ENCODE measurements at regions not wholly inside any gene's neighbourhood (a gene's known extent, or its start where the extent isn't known, plus 50 kb on each side); places are given as distances from the start of the nearest gene placed in this dataset.

DNA sequence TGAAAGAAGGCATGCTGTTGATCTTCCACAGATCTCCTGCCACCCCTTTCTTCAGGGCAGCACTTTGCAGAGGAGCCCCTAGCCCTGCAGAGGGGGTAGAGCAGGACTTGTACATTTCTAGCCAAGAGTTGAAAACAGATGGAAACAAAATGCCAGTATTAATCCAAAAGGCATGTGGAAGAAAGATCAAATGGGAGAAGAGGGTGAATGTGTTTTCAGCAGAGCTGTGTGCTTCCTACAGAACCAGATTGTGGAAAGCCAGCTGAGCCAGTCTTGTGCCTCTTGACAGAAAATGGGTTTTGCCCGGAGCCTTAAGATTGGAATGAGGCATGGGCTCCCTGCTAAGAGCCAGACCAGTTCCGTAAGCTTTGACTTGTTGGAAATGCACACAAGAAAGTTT lies 105.2 kb upstream of the TSPAN2 start:
- Mint-ChIP-seq H3K9me3 (no peaks in the 10 kb centered on the region), H3K27ac (no peak overlapping the region), H3K4me1 (ENCODE audit: low read depth in 2 of 2) (no peaks in the 10 kb centered on the region), H3K27me3 (peaks cover 42 to 52% of the 10 kb centered on the region in 2 donors), H3K36me3 (ENCODE audit: insufficient read depth) (no peaks in the 10 kb centered on the region), H3K4me3 (no peak overlapping the region)
- ATAC-seq (replicated peaks) (no peak), DNase-seq (no peak)

DNA sequence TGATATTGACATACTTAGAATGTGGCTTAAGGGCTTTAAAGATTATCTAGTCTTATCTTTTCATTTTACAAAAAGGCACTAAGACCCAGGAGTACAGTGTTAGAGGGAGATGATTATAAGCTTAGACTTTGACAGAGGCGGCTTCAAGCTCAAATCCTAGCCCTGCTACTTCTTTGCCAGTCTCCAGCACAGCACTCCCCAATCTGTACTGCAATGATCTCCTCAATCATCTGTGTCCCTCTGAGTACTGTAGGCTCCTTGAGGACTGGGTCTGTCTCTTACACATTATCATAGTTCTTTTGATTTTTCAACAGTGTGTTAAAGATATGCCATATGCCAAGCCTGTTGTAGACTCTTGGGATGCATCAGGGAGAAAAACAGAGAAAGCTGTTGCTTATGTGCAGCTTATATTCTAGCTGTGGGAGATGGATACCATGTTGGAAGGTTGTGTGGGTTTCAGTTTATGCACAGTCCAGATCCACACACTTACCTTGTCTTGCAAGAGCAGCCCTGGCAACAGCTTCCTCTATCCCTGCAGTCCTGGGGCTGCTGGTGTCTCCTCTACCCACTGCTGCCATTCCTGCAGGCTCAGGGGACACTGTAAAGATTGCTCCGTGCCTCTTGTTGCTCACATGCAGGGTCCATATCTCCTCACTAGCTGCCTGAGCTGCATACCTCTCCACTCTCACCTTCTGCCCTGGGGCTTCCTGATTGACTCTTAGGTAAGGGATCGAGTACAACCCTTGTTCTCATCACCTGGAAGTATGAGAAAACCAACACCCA lies 103.9 kb upstream of the TSPAN2 start:
- Mint-ChIP-seq H3K9me3 (no peaks in the 10 kb centered on the region), H3K4me1 (ENCODE audit: low read depth in 2 of 2) (no peaks in the 10 kb centered on the region), H3K36me3 (ENCODE audit: insufficient read depth) (no peaks in the 10 kb centered on the region), H3K27me3 (peaks cover 34 to 52% of the 10 kb centered on the region in 2 donors), H3K27ac (no peak overlapping the region), H3K4me3 (no peak overlapping the region)
- no peak for ATAC-seq (replicated peaks)
- no peak for DNase-seq

DNA sequence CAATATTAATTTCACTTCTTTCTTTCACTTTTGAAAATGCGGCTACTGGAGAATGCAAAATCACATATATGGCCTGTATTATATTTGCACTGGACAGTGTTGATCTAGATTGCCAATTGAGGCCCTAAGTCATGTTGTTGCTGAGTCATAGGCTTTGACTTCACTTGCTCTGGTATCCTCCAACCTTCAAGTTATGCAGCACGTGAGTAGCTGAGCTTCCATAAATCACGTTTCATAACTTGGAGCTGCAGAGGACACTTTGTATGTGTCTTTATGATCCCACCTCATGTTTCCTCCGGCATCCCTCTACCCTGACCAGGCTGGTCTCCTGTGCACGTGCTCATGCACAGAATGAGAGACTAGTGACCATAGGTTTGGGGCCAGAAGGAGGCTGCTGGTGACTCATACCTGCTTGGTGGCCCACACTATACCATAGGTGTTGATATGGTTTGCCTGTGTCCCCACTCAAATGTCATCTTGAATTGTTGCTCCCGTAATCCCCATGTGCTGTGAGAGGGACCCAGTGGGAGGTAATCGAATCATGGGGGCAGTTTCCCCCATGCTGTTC lies 103.0 kb upstream of the TSPAN2 start:
- no peak for ATAC-seq (replicated peaks)

DNA sequence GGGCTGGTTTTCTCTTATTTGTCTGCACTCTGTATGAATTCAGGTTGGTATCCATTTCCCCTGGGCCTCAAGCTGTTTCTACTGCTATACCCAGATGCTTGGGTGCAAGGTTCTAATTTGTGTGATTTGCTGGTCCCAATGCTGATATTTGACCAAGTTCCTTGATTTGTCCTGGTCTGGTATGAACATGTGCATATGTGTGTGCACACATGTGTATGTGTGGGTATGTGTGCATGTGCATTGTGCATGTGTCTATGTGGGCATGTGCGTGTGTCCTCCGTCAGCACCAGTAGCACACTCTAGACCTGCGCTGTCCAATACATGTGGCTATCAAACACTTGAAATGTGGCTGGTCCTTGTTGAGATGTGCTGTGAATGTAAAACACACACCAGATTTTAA lies 102.4 kb upstream of the TSPAN2 start:
- Mint-ChIP-seq H3K9me3 (no peaks in the 10 kb centered on the region), H3K36me3 (ENCODE audit: insufficient read depth) (no peaks in the 10 kb centered on the region), H3K27ac (no peak overlapping the region), H3K27me3 (peaks cover 18 to 41% of the 10 kb centered on the region in 2 donors), H3K4me3 (no peak overlapping the region), H3K4me1 (ENCODE audit: low read depth in 2 of 2) (no peaks in the 10 kb centered on the region)
- ATAC-seq (replicated peaks) (no peak), DNase-seq (no peak)

More for the DNA sequence above, 103.0 kb upstream of the TSPAN2 start:
- H3K27me3 Mint-ChIP-seq, result peaks cover 24 to 46% of the 10 kb centered on the region in 2 donors
- no peak overlapping the region for H3K4me3 Mint-ChIP-seq
- no peak overlapping the region for H3K27ac Mint-ChIP-seq
- H3K9me3 Mint-ChIP-seq, result no peaks in the 10 kb centered on the region
- no peaks in the 10 kb centered on the region for H3K36me3 Mint-ChIP-seq (ENCODE audit: insufficient read depth)
- no peak for DNase-seq
- H3K4me1 Mint-ChIP-seq (ENCODE audit: low read depth in 2 of 2), result no peaks in the 10 kb centered on the region

DNA sequence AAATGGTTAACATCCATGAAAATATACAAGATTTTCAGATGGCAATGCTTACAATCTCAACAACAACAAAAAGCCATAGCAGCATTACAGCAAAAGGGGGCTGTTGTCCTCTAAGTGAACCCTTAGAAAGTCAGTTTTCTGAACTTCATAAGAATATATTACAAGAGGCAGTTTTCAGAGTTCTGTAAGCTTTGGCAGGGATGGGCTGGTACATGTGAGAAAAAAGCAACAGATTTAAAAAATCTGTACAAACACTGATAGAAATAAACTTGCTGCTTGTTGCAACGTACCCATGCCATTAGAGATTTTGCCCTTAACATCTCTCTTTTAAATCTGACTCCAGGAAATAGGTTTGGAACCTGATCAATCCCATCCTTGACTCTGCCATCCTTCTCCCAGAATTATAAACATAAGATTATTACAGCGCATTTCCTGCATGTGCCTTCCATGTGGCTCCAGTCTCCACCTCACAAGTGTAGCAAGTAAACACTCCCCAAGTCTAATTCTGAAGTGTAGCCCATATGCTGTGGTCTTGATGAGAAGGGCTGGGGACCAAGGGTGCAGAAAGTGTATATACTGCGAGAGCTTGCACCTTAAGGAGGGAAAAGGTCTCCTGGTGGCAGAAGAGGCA lies 101.4 kb upstream of the TSPAN2 start:
- Mint-ChIP-seq H3K36me3 (ENCODE audit: insufficient read depth) (no peaks in the 10 kb centered on the region), H3K9me3 (no peaks in the 10 kb centered on the region), H3K27ac (no peak overlapping the region), H3K4me3 (no peak overlapping the region), H3K4me1 (ENCODE audit: low read depth in 2 of 2) (no peaks in the 10 kb centered on the region), H3K27me3 (peaks cover 18 to 39% of the 10 kb centered on the region in 2 donors)
- ATAC-seq (replicated peaks), result no peak
- DNase-seq, result no peak

DNA sequence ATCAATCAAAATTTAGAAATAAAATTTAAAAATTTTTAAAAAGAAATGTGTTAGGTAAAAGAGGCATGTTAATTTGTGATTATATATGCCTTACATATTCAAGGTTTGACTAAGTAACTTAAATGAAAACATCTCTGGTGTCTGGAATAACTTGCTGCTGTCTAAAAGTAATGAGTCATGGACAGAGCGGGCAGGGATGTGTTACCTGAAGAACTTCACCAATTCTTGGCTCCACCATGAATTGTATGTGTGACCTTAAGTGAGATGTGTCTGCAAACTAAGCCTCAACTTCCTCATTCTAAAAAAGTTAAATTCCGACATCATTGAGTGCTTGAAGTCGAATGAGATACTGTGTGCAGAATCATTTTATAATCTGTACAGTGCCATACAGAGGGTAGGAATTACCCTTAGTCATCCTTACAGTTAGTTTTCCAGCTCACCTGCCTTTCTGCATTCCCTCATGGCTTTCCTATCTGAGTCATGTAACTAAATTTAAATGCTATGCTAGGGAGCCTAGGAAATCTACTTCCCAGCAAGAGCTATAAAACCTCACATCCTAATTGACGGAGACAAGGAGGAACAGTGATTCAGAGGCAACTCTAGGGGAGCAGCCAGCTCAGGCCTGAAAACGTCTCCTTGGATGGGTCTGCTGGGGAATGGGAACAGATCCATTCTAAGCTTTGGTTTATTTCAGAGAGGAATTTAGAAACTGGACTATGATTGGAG lies 100.7 kb upstream of the TSPAN2 start:
- no peak for DNase-seq
- H3K27me3 Mint-ChIP-seq, result peaks cover 14 to 33% of the 10 kb centered on the region in 2 donors
- no peaks in the 10 kb centered on the region for H3K9me3 Mint-ChIP-seq
- peaks cover 0 to 1% of the 10 kb centered on the region in 2 donors for H3K4me1 Mint-ChIP-seq (ENCODE audit: low read depth in 2 of 2)
- no peak overlapping the region for H3K4me3 Mint-ChIP-seq
- no peak overlapping the region for H3K27ac Mint-ChIP-seq
- peaks cover 2% of the 10 kb centered on the region for H3K36me3 Mint-ChIP-seq (ENCODE audit: insufficient read depth)
- no peak for ATAC-seq (replicated peaks)

DNA sequence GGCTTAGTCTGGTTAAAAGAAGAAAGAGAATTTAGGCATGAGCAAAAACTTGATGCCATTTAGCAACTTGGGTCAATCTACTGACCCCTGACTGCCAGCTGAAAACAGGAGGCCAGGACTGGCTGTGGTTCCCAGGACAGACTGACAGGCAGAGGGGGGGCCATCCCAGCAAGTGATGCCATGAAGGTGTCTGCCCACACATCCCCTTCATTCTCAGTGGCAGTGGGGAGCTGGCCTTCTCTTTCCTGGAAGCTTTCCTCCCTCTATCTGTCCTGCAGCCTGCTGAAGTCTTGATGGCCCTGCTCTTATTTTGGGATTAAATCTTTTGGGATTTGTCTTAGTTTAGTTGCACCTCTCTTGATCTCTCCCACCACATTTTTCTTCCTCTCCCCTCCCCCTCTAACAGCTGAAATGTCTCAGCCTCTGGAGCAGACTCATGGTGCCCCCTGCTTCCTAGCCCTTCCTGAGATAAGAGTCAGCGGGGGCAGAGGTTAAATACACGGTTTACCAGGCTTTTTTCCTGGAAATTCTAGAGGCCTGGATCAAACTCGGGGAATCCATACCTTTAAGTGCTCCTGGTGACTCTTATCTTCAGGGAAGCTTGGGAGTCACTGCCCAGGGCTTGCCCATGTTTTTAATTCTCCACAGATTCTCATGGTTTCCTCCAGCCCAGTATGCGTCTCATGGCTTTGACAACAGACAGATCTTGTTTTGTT lies 99.5 kb upstream of the TSPAN2 start:
- DNase-seq, result no peak
- H3K27ac Mint-ChIP-seq, result no peak overlapping the region
- H3K4me1 Mint-ChIP-seq (ENCODE audit: low read depth in 2 of 2), result peaks cover 0 to 4% of the 10 kb centered on the region in 2 donors
- no peak overlapping the region for H3K4me3 Mint-ChIP-seq
- no peak for ATAC-seq (replicated peaks)
- H3K36me3 Mint-ChIP-seq (ENCODE audit: insufficient read depth), result peaks cover 2% of the 10 kb centered on the region
- H3K9me3 Mint-ChIP-seq, result no peaks in the 10 kb centered on the region
- peaks cover 2 to 22% of the 10 kb centered on the region in 2 donors for H3K27me3 Mint-ChIP-seq

DNA sequence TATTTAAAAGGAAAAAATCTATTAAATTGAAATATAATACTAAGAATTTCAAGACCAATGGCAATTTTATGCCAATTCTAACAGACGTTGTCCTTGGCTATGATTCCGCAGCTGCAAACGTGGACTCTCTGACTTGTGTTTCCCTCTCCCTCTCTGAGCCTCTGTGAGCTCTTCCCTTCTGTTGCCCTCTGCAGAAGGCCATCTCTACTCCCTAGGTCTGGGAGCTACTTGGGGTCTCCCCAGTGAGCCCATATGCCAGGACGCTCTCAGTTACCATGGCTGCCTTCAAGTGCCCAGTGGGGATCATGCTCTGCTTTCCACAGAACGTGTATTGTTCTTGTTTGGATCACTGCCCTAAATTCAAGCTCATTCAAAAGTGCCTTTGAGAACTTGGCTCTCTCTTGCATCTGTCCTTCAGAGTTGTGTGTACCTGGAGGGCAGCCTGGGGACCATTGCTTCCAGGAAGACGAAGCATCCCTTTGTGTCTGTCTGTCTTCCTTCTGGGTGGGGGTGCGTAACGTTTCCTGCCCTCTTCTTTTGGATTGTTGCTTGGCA lies 97.5 kb upstream of the TSPAN2 start:
- H3K4me3 Mint-ChIP-seq, result no peak overlapping the region
- H3K4me1 Mint-ChIP-seq (ENCODE audit: low read depth in 2 of 2), result peaks cover 0 to 4% of the 10 kb centered on the region in 2 donors
- H3K27me3 Mint-ChIP-seq, result peaks cover 0 to 14% of the 10 kb centered on the region in 2 donors
- H3K9me3 Mint-ChIP-seq, result no peaks in the 10 kb centered on the region
- DNase-seq (no peak), ATAC-seq (replicated peaks) (no peak)
- H3K36me3 Mint-ChIP-seq (ENCODE audit: insufficient read depth), result peaks cover 2% of the 10 kb centered on the region
- H3K27ac Mint-ChIP-seq, result no peak overlapping the region

DNA sequence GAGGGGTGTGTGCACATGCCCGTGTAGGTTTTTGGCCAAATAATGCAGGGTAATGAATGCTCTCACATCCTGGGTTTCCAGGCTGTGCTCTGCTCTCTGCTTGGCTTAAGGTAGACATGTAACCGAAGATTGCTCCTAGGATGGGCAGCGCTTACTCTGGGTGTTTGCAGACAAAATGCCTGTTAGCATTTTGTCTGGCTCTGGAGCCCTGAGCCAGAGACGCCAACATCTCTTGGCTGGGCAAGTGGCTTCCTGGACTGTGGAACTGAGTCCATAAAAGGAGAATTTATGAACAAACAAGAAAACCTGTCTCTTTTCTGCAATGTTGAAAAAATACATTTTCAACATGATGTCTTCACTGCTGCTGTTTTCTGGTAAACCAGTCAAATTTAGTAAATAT lies 96.0 kb upstream of the TSPAN2 start:
- Mint-ChIP-seq H3K9me3 (no peaks in the 10 kb centered on the region), H3K4me3 (peak overlapping the region in 1 of 2 donors; percentile 41), H3K4me1 (ENCODE audit: low read depth in 2 of 2) (peaks cover 0 to 4% of the 10 kb centered on the region in 2 donors), H3K27ac (no peak overlapping the region), H3K36me3 (ENCODE audit: insufficient read depth) (peaks cover 2% of the 10 kb centered on the region), H3K27me3 (peaks cover 0 to 16% of the 10 kb centered on the region in 2 donors)
- DNase-seq (no peak), ATAC-seq (replicated peaks) (no peak)

DNA sequence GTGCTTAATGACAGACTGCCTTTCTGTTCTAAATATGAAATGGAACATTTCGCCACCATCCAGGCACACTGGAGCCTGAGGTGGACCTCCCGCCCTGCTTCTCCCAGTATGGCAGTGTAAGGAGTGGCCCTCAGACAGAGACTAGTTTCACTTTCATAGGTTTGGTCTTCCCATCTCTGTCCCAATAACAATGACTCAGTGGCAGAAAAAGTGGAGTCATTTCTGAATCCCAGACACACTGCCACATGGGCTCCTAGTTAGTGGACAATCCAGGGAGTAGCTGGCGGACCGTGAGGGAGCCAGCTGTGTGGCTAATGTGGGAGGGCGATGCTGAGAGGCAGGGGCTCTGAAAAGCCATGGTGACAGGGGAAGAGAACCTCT lies 95.6 kb upstream of the TSPAN2 start:
- H3K4me3 Mint-ChIP-seq, result peak overlapping the region in 1 of 2 donors; percentile 41
- peaks cover 2% of the 10 kb centered on the region for H3K36me3 Mint-ChIP-seq (ENCODE audit: insufficient read depth)
- no peak overlapping the region for H3K27ac Mint-ChIP-seq
- H3K4me1 Mint-ChIP-seq (ENCODE audit: low read depth in 2 of 2), result peaks cover 0 to 4% of the 10 kb centered on the region in 2 donors
- DNase-seq, result no peak
- no peak for ATAC-seq (replicated peaks)
- H3K27me3 Mint-ChIP-seq, result peaks cover 0 to 20% of the 10 kb centered on the region in 2 donors
- H3K9me3 Mint-ChIP-seq, result no peaks in the 10 kb centered on the region

DNA sequence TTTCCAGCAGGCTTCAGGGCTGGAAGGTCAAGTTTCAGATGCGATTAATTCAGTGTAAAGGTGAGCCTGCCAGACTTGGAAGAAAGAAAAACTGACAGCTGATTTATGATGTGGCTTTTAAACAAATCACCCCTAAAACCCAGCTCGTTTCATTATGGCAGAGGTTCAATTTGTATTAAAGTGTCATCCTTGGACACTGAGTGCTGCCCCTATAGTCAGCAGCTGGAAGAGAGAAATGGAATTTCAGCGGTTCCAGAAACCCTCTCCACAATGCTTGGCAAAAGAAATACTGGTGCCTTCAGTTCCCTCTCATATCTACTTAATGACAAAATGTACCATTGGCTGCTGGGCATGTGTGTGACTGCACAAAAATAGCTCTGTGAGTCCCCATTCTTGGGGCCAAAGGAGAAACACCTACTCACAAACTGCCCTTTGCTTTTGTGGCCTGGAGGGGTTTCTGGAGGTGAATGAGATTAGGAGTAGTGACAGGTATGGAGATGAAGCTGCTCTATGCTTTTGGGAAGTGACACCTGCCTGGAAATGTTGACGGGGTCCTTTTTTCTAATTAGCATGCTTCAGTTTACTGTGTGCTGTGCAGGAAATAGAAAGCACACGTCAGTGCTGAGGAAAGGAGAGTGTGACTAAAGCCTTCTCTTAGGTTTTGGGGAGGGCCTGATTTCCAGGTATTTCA lies 95.1 kb upstream of the TSPAN2 start:
- Mint-ChIP-seq H3K27ac (no peak overlapping the region), H3K9me3 (no peaks in the 10 kb centered on the region), H3K36me3 (ENCODE audit: insufficient read depth) (peaks cover 2% of the 10 kb centered on the region), H3K4me3 (peak overlapping the region in 1 of 2 donors; percentile 41), H3K27me3 (peaks cover 0 to 24% of the 10 kb centered on the region in 2 donors), H3K4me1 (ENCODE audit: low read depth in 2 of 2) (peaks cover 0 to 4% of the 10 kb centered on the region in 2 donors)
- ATAC-seq (replicated peaks) (no peak), DNase-seq (no peak)

DNA sequence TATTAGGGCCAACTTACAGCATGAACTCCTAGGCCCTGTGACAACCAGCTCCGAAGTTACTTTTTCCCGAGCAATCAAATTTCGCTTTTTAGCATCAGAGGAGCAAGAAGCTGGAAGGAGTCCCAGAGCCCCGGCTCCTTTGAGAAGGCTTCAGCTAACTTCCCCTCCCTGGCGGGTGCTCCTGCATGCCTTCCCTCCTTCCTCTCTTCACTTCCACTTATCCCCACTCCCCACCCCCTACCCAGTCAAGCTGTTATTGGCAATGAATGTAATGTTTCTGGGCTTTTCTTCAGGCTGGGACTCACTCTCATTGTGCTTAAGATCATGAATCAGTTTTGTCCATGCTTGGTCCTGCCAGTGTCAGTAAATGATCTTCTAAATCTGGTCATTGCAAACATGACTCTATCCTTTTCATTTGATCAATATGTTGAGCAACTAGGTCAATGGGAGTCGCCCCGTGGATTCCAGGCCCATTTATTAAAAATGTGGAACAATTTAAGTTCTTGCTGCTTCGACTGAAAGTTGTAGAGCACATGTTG lies 94.5 kb upstream of the TSPAN2 start:
- peaks cover 2% of the 10 kb centered on the region for H3K36me3 Mint-ChIP-seq (ENCODE audit: insufficient read depth)
- no peak overlapping the region for H3K27ac Mint-ChIP-seq
- H3K9me3 Mint-ChIP-seq, result no peaks in the 10 kb centered on the region
- ATAC-seq (replicated peaks) (no peak), DNase-seq (no peak)
- H3K4me1 Mint-ChIP-seq (ENCODE audit: low read depth in 2 of 2), result peaks cover 0 to 4% of the 10 kb centered on the region in 2 donors
- H3K27me3 Mint-ChIP-seq, result peaks cover 0 to 24% of the 10 kb centered on the region in 2 donors
- H3K4me3 Mint-ChIP-seq, result no peak overlapping the region
